C4-2B (cell line): ENCODE measurements at regions not wholly inside any gene's neighbourhood (a gene's known extent, or its start where the extent isn't known, plus 50 kb on each side); places are given as distances from the start of the nearest gene placed in this dataset.

ENCODE experiments used
- H3K27ac ChIP-seq: fragments of 450-650 bp; 2 replicates; pipeline ENCODE4 v1.5.1; 2017
- CTCF ChIP-seq: fragments of 450-650 bp; conservative IDR thresholded peaks from 2 replicates; pipeline ENCODE4 v1.5.1; 2017; ENCODE audit warnings: mild to moderate bottlenecking
- ZFX ChIP-seq: fragments of 450-650 bp; IDR thresholded peaks from 2 replicates; pipeline ENCODE4 v1.6.1; 2017

DNA sequence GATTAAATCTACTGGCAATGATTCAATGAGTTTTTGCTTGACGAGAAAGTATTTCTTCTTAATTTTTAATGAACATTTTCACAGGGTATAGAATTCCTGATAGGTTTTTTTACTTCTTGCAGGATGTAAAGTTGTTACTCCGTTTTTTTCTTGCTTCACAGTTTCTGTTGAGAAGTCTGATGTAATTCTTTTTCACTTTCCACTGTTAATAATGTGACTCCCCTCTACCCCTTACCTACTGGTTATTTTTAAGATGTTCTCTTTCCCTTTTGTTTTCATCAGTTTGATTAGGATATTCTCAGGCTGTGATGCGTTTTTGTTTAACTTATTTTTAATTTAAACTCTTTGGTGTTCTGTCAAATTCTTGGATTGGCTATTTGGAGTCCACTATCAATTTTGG, 933.9 kb upstream of the PIK3C3 start:
- no peak overlapping the region for H3K27ac ChIP-seq
- TF ChIP-seq CTCF (no peak), ZFX (no peak)

GRCh38 chr18:41012194-41012593, 942.8 kb upstream of the PIK3C3 start:
- TF ChIP-seq ZFX (no peak), CTCF (no peak)

DNA sequence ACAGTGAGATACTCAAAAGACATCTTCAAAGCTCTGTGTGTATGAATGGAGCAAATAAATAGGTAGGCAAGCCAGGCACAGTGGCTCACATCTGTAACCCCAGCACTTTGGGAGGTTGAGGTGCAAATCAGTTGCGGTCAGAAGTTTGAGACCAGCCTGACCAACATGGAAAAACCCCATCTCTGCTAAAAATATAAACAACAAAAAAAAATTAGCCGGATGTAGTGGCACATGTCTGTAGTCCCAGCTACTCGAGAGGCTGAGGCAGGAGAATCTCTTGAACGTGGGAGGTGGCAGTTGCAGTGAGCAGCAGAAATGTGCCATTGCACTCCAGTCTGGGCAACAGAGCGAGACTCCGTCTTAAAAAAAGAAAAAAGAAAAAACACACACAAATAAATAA, 945.1 kb upstream of the PIK3C3 start:
- TF ChIP-seq CTCF (no peak), ZFX (no peak)
- no peak overlapping the region for H3K27ac ChIP-seq

More at GRCh38 chr18:41012194-41012593, 942.8 kb upstream of the PIK3C3 start:
- H3K27ac ChIP-seq = no peak overlapping the region

- no peak overlapping the region for H3K27ac ChIP-seq
- TF ChIP-seq ZFX (no peak), CTCF (no peak)
Measured at GRCh38 chr18:41004324-41004723, 950.7 kb upstream of the PIK3C3 start.

DNA sequence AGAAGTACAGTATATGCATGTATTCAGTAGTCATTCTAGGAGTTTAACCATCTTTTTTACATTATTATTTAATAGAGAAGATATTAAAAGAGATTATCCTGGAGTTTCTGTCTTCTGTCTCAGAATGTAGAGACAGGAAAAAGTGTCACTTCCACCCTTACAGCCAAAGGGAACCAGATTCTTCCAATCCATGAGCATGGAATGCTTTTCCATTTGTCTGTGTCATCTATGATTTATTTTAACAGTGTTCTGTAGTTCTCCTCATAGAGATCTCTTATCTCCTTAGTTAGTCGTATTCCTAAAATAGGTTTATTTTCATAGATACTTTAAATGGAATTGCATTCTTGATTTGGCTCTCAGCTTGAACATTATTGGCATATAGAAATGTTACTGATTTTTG, 959.5 kb upstream of the PIK3C3 start:
- TF ChIP-seq CTCF = no peak
- TF ChIP-seq ZFX = no peak
- no peak overlapping the region for H3K27ac ChIP-seq

GRCh38 chr18:40993363-40993762, 961.7 kb upstream of the PIK3C3 start:
- no peak for TF ChIP-seq CTCF

DNA sequence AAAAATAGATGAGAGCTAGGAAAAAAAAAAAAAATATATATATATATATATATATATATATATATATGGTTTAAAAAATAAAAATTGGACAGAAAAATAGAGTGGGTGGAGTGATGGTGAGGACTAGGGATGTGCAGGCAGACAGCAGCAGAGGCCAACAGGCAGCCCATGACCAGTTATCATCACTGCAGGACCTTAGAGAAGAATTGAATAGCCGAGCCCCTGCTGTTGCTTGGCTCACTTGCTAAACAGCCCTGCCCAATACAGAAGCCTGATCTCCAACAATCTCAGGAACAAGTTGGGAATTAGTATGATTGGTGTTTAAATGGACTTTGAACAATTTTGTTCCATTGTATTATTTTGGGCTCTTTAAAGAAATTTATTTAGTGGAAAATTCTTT, 967.5 kb upstream of the PIK3C3 start:
- H3K27ac ChIP-seq = no peak overlapping the region
- TF ChIP-seq CTCF (no peak), ZFX (no peak)

More at GRCh38 chr18:40993363-40993762, 961.7 kb upstream of the PIK3C3 start:
- no peak overlapping the region for H3K27ac ChIP-seq
